ENCODE measurements at regions not wholly inside any gene's neighbourhood (a gene's known extent, or its start where the extent isn't known, plus 50 kb on each side); places are given as distances from the start of the nearest gene placed in this dataset.

DNA sequence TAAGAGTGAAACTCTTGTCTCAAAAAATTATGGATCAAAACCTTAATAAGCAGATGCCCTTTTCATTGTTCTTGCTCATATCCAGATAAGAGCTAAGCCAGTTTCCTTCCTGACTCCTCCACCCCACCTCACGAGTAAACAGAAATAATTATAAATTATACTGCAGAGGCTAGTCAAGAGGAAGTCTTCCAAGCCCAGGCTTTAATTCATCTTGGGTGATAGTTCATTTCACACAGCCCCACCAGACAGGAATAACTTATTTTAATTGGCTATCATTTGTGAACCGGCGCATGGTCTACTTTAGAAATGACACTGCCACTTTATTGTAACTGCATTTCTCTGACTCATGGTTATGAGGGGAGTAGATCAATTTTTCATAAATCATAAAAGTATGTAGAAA lies 102.0 kb downstream of the BTBD3 start:
- TF ChIP-seq, protein P1, sequence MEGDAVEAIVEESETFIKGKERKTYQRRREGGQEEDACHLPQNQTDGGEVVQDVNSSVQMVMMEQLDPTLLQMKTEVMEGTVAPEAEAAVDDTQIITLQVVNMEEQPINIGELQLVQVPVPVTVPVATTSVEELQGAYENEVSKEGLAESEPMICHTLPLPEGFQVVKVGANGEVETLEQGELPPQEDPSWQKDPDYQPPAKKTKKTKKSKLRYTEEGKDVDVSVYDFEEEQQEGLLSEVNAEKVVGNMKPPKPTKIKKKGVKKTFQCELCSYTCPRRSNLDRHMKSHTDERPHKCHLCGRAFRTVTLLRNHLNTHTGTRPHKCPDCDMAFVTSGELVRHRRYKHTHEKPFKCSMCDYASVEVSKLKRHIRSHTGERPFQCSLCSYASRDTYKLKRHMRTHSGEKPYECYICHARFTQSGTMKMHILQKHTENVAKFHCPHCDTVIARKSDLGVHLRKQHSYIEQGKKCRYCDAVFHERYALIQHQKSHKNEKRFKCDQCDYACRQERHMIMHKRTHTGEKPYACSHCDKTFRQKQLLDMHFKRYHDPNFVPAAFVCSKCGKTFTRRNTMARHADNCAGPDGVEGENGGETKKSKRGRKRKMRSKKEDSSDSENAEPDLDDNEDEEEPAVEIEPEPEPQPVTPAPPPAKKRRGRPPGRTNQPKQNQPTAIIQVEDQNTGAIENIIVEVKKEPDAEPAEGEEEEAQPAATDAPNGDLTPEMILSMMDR (conservative IDR thresholded peaks at IDR 0.05 in 1 of 2, IDR thresholded peaks at IDR 0.05 in 1 of 2; ENCODE audit: low read depth in 1 of 2, low read length in 2 of 2) = no peak
- no peak for TF ChIP-seq EZH2 (IDR thresholded peaks at IDR 0.05; ENCODE audit: low read length, missing control alignments)
